Activated CD4-positive, CD25-positive, alpha-beta regulatory T cell treated with anti-CD3 and anti-CD28 coated beads, Interleukin-2, amount 50 U/mL, for 16 hours (primary cell): ENCODE measurements at regions not wholly inside any gene's neighbourhood (a gene's known extent, or its start where the extent isn't known, plus 50 kb on each side); places are given as distances from the start of the nearest gene placed in this dataset.
"Not testable (repeated sequence)": the region's sequence is repeated elsewhere in the genome, so short reads cannot be mapped to it uniquely, and the experiment has no call there.

ENCODE experiments used
- DNase-seq: peaks from one replicate; pipeline ENCODE4 v3.0.0-alpha.2; 2020; ENCODE audit warnings: low read depth, low spot score

DNA sequence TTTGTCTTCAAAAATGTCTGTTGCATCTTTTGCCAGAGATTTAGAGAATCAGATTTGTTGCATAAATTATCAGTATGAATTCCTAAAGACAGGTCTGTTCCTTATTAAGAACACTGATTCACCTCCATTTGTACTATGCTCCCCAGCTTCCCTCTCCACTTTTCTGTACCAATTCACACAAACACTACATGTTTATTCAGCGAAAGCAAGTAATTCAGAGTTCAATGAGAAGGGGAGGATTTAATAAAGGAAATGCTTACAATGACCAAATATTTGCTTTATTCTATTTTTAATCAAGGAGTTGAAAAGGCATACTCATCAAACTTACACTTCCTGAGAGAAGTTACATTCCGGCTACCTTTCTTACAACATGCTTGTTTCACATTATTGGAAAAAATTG is 135.5 kb downstream of the NBPF8 start:
- DNase-seq, result not testable (repeated sequence)

DNA sequence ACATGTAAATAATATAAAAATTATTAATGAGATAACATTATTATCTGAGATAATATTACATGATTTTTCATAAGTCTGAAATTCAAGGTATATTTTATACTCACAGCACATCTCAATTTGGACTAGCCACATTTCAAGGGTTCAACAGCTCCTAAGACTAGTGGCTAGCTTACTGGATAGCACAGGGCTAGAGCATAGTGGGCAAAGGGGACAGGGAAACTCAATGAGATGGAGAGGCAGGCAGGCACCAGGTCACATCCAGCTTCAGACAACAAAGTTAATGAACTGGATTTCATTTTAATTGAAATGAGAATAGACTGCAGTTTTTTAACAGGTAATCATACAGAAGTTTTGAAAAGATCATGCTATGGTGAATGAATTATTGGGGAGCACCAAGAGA is 137.4 kb downstream of the NBPF8 start:
- not testable (repeated sequence) for DNase-seq

DNA sequence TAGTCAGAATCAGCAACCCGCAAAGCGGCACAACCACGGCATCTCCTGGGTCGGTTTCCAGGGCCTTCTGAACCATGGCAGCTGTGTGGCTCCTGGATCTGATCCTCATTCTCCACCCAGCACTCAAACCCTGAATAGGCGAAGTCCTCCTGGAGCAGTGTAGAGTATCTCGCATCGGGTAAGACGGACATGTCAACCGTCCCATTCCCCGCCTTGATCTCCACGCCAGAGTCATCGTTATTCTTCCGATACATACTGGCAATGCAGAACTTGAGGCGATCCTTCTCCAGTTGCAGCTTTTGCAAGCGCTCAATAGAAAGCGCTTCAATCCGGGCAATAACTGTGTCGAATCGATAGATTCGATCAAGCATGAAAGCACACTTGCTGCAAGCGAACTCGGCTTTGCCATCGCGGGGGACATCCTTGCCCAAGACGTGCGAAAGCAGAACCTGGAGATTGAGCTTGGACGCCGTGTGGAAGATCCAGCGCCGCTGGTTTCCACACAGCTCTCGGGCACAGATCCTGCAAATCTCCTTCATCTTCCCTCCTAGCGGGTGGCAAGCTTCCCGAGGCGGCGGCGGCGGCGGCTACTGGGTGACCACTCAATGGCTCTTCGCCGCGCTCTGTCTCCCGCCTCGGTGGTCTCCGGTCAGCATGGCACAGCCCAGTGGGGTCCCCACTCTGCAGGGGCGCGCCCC is 142.9 kb downstream of the NBPF8 start:
- not testable (repeated sequence) for DNase-seq

DNA sequence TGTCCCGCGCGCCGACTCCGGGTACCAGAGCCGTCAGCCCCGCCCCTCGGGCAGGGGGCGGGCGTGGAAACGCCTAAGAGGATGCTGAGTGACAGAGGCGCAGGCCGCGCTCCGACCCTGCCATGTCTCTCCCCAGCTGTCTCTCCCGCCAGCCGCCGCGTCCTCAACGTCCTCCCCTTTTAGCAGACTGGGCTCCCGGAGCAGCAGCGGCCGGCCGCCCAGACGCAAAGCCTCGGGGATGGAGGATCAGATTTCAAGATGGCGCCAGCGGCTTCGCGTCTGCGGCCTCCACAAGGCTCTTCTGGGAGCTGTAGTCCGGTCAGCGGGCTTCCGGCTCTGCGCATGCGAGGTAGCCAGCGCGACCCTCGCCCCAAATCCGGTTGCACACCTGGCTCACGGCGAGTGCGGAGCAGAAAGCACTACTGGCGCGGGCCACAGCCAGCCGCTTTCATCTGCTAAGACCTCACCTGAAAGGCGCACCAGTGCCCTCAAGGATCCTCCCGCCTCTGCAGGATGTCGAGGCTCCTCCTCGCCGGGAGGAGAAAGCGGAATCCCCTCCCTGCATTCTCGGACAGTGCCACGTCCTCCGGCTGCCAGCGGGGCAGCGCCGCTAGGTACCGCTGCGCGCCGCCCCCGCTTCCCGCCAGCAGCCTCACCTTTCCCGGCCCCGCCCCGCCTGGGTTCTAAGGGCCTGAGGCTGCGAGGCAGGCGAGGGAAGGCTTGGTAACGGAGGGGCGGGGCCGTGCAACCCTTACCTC is 143.6 kb downstream of the NBPF8 start:
- not testable (repeated sequence) for DNase-seq

DNA sequence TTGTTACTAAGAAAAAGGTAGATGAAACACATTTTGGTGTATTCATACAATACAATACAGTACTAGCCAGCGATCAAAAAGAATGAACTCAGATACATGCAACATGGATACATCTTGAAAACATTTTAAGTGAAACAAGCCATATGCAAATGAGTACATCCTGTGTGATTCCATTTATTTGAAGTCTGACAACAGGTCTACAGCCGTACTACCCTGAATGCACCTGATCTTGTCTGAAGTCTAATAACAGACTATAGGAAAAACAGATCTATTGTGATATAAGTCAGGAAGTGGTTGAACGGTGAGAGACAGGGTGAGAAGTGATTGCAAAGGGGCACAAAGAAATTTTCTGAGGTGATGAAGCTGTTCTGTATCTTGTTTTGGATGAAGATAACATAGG is 146.9 kb downstream of the NBPF8 start:
- not testable (repeated sequence) for DNase-seq

DNA sequence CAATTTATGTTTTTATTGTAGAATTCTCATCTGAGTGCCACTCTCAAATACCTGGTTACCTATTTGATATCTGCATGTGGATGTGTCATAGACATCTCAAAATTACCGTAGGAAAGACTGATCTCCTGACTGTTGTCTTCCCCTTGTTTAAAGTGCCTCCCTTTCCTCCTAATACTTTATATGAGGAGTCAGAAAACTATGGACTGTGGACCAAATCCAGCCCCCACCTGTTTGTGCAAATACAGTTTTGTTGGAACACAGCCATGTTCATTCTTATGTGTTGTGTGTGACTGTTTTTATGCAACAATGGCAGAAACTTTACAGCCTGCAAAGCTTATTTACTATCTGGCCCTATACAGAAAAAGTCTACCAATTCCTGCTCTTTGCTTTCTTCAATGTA is 150.6 kb downstream of the NBPF8 start:
- DNase-seq, result not testable (repeated sequence)

DNA sequence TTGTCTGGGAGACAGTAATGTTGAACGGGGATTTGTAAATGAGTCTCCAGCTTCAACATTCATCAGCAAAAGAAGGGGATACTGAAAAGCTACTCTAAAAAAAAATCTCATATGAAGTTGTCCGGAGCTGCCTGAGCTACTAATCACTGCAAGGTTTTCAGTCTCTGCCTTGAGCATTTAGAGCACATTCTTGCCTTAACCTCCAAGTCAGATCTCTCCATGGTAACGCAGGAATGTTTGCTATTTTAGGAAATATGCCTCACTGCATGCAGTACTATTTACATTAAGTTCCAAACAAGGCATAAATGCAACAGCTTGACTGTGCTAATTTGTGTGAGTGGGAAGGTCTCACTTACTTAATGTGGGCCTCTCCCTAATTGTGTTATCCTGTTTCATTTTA is 152.8 kb downstream of the NBPF8 start:
- DNase-seq, result not testable (repeated sequence)

DNA sequence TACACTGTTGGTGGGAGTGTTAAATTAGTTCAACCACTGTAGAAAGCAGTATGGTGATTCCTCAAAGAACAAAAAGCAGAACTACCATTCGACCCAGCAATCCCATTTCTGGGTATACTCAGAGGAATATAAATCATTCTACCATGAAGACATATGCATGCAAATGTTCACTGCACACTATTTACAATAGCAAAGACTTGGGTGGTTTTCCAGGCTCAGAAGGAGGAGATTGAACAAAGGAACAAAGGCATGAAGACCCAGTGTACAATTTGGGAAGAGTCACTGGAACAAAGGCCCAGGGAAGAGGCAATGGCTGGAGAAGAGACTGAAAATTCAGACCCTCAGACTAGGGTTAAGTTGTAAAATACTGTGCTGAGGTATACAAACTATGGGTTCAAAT is 148.5 kb upstream of the NBPF26 start:
- DNase-seq, result not testable (repeated sequence)

DNA sequence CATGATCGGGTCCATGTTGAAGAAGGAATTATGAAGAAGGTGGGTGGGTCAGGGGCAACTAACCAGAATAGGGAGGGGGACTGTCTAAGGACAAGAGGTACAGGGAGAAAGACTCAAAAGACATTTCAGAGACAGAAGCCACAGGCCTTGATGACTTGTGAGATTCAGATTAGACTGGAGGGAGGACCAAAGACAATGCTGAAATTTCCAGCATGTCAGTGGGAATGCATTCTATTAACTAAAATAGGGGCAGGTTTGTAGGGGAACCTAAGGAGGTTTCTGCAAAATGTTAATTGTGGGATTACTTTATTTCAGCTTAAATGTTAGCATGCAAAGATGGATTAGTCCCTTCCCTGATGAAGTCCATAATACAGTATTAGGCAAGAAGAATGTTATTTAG is 141.6 kb upstream of the NBPF26 start:
- not testable (repeated sequence) for DNase-seq

DNA sequence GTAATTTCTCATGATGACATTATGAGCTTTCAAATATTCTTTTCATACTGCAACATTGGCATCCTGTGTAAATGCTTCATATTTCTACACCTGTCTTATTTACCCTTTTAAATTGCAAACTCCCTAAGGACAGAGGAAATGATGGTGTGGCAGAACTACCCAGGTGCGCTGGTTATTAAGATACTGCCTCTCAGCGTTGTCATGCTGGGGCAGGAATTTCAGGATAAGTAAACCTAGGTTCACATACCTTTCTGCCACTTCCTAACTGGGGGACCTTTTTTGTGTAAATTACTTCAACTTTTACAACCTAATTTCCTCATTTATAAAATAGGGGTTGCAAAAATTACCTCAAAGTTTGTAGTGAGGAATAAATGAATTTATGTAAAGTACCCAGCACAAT is 137.7 kb upstream of the NBPF26 start:
- not testable (repeated sequence) for DNase-seq

DNA sequence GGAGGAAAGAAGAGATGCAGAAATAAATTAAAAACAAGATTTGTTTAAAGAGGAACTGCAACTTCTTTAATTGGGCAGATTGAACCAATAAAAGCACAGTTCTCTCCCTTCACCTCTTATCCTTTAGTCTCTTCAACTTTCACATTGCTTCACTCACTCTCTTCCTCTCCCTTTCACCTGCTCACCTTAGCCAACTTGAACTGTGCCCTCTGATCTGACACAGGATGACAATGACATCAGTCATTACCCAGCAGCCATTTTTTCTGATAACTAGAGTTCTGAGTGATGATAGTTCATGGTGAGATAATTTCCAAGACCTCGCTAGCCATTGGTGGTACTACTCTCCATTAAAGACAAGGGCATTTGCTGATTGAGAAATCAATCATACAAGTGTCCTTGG is 134.9 kb upstream of the NBPF26 start:
- not testable (repeated sequence) for DNase-seq

DNA sequence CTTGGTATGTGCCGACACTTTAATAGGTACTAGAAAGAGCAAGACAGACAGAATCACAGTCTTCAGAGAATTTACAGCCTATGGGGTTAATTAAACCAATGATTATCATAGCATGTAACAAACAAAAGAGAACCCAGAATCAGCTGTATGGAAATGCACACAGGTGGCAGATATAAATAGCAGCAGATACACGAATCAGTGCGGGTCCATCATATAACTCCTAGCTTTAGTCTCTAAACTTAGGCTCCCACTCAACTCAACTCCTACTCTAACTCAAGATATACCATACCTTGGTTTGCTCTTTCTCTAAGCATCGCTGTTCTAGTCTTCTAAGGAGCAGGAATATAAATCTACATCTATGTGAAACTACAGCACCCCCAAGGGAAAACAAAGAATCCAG is 132.0 kb upstream of the NBPF26 start:
- DNase-seq, result not testable (repeated sequence)

DNA sequence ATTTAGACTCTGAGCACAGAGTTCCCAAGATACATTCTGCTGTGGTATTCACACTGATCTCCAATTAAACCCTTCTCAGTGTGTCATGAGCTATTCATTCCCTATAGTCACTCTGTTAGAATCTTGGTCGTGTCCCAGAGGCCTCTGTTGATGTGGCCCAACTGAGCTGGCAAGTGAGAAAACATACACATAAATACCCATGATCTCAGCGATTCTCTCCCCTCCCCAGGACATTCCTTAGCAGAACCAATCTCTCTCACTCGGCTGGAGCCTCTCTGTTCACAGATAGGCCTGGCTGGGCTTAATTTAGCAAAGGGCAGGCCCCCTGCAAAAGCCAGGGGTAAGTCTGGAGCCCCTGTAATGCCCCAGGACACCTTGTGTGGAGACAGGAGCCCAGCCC is 130.8 kb upstream of the NBPF26 start:
- not testable (repeated sequence) for DNase-seq

DNA sequence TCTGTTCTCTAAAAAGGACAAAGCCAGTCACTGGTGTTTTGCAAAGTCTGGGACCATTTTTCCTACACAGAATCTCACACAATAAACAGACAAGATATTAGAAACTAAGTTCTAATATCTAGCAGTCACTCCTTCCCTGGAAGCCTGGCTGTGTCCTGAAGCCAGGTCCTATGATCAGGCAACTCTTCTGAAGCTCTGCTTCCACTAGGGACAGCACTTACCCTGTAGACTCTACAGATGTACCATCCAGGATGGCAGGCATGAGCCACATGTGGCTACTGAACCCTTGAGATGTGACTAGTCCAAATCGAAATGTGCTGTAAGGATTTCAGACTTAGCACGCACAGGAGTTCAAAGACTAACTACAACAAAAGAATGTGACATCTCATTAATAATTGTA is 130.1 kb upstream of the NBPF26 start:
- DNase-seq, result not testable (repeated sequence)

DNA sequence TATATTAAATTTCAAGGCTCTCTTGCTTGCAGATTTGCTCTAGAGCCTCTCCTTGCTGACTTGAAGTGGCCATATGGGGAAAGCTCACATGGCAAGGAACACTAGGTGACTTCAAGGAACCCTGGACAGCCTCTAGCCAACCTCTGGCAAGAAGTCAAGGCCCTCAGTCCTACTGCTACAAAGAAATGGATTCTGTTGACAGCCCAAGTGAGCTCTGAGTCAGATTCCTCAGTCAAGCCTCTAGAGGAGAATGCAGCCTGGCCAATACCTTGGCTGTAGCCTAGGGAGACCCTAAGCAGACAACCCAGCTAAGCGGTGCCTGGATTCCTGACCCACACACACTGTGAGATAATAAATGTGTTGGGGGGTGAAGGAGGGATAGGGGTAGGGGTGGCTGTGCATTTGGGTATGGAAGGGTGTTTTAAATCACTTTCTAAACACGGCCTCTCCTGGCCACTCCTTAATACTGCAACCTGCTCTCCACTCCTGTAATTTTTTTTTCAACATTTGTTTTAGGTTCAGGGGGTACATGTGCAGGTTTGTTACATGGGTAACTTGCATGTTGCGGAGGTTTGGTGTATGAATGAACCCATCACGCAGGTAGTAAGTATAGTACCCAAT is 125.3 kb upstream of the NBPF26 start:
- DNase-seq, result not testable (repeated sequence)

DNA sequence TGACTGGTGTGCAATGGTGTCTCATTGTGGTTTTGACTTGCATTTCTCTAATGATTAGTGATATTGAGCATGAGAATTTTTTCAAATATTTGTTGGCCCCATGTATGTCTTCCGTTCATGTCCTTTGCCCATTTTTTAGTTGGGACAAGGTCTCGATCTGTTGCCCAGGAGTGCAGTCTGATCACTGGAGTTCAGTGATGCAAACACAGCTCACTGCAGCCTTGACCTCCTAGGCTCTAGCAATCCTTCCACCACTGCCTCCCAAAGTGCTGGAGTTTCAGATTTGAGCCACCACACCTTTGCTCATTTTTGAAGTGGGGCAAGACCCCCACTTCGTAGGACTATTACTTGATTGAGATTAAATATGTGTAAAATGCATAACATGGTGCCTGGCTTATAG is 124.2 kb upstream of the NBPF26 start:
- not testable (repeated sequence) for DNase-seq

DNA sequence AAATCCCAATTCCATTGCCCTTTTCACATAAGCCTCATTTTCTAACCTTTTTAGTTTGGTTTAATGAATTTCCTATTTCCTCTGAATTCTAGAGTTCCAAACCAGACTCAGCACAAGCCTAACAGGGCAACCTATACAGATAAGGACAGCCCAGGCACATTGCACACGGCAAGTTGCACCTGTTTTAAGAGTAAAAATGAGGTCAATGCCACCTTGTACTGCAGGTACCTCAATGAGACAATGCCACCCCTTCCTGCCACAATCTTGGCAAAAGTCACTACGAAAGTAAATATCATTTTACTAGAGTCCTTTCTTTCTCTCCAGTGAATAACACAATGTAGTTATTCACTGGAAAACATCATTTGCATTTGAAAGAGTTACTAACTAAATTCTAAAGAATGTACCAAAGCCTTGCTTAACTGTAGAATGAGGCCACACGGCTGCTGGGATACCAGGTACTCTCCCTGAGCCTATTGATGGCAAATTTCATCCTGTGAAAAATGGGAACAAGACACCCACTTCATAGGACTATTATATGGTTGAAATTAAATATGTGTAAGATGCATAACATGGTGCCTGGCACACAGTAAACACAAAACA is 123.2 kb upstream of the NBPF26 start:
- not testable (repeated sequence) for DNase-seq

DNA sequence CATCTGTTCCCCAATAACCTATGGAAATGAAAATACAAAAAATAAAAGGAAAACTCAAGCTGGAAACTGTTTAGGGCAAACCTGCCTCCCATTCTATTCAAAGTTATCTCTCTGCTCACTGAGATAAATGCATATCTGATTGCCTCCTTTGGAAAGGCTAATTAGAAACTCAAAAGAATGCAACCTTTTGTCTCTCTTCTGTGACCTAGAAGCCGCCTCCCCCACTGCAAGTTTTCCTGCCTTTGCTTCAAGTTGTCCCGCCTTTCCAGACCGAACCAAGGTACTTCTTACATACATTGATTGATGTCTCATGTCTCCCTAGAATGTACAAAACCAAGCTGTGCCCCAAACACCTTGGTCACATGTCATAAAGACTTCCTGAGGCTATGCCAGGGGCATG is 115.9 kb upstream of the NBPF26 start:
- not testable (repeated sequence) for DNase-seq

DNA sequence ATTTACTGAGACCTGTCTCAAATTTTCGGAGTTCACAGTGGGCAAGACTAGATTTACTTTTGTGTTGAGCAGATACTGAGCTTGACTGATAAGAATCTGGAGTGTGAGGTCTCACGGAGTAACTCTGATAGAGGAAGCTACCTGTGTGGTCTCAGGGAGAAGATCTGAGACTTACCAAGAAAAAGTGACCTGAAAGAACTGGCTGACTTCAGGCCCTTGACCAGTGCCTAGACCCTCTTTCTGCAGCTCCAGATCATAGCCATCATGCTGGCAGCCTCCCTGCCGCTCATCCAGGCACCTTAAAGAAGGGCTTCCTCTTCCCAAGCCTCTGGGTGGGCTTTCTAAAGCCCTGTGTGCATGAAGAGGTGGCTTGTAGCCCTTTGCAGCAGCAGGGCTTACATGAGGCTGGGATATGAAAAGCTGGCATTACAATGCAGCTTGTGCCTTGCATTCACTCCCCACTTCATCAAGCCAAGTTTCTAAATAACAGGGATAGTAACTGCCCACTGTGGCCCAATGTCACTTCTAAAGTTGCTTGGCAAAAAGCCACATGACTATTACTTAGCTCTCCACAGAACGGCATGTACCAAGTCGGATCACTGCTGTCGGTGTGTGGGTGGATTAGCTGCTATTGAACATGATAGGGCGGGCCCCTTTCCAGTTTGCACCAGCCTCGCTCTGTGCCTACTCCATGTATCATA is 115.3 kb upstream of the NBPF26 start:
- DNase-seq, result not testable (repeated sequence)

DNA sequence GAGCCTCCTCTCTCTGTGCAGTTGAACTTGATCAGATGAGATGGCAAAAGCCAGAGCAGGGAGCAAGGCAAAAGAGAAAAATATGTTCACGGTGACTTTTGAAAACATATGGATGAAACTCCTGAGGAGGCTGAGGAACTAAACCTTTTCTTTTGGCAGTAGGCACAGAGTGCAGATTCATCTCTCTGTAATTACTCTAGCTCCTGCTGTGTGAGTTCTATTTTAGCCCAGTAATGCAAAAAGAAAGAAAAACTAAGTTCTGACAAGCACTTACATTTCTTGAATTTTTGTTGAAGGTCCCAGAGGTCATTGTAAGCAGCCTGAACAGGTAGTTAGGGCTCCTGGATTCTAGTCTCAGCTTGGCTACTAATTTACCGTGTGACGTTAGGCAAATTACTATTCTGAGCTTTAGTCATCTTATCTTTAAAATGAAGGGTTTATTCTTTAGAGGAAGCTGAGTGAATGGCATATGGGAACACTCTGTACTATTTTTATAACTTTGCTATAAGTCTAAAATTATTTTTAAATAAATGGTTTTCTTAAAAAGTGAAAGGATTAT is 114.7 kb upstream of the NBPF26 start:
- not testable (repeated sequence) for DNase-seq

DNA sequence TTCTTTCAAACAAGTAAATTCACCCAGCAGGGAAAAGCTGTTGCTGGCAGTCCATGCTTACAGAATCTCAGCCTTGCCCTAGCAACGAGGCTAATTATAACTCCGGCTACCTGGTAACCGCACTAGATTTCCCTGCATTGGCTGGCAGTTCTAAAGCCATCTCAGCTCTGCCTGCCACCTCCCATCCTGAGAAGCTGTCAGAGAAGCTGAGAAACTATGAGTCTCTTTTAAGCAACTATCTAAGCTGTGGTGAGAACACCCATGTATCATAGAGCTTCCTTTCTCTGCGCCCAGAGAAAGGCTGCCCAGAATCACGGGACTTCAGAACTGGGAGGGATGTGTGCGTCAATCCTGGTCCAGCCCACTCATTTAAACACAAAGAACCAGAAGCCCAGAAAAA is 113.9 kb upstream of the NBPF26 start:
- not testable (repeated sequence) for DNase-seq
